DOHH2 (cell line): ENCODE measurements at regions not wholly inside any gene's neighbourhood (a gene's known extent, or its start where the extent isn't known, plus 50 kb on each side); places are given as distances from the start of the nearest gene placed in this dataset.

ENCODE experiments used
- H3F3A ChIP-seq: fragments of 200-600 bp; sonication (generic), shearing (Covaris generic); 2 replicates; pipeline ENCODE4 v1.6.0; 2016; ENCODE audit warnings: antibody characterized with exemption, mild to moderate bottlenecking; ENCODE audit not compliant: control insufficient read depth, insufficient read depth
- H3K27ac ChIP-seq: fragments of 200-600 bp; sonication (generic); 2 replicates; pipeline ENCODE4 v1.5.1; 2014; ENCODE audit warnings: low read depth, mild to moderate bottlenecking, low read length, moderate library complexity
- H3K27me3 ChIP-seq: fragments of 200-600 bp; sonication (generic); 2 replicates; pipeline ENCODE4 v1.6.1; 2014; ENCODE audit warnings: mild to moderate bottlenecking, low read length, mixed read lengths; ENCODE audit not compliant: control insufficient read depth
- H3K36me3 ChIP-seq: fragments of 200-600 bp; sonication (generic); 2 replicates; pipeline ENCODE4 v1.6.1; 2014; ENCODE audit warnings: mild to moderate bottlenecking, low read length, moderate library complexity, mixed read lengths; ENCODE audit not compliant: control insufficient read depth
- H3K4me1 ChIP-seq: fragments of 200-600 bp; sonication (generic); 2 replicates; pipeline ENCODE4 v1.6.1; 2014; ENCODE audit warnings: mild to moderate bottlenecking, low read length, mixed read lengths; ENCODE audit not compliant: control insufficient read depth
- H3K4me2 ChIP-seq: fragments of 200-600 bp; sonication (generic); 2 replicates; pipeline ENCODE4 v1.6.0; 2014; ENCODE audit warnings: mild to moderate bottlenecking, low read length, moderate library complexity
- H3K4me3 ChIP-seq: fragments of 200-600 bp; sonication (generic); 2 replicates; pipeline ENCODE4 v1.5.1; 2014; ENCODE audit warnings: mild to moderate bottlenecking, low read length, mixed read lengths
- H3K79me2 ChIP-seq: fragments of 200-600 bp; sonication (generic); 2 replicates; pipeline ENCODE4 v1.6.1; 2014; ENCODE audit warnings: mild to moderate bottlenecking, low read length, mixed read lengths; ENCODE audit not compliant: control insufficient read depth
- H3K9me2 ChIP-seq: fragments of 200-600 bp; sonication (generic); replicated peaks from 2 replicates; pipeline ENCODE4 v1.6.1; 2014; ENCODE audit warnings: mild to moderate bottlenecking, low read length, mixed read lengths; ENCODE audit not compliant: control insufficient read depth
- H3K9me3 ChIP-seq: fragments of 200-600 bp; sonication (generic); 2 replicates; pipeline ENCODE4 v1.6.1; 2014; ENCODE audit warnings: antibody characterized with exemption, low read length, mixed read lengths; ENCODE audit not compliant: control insufficient read depth, insufficient read depth
- H4K20me1 ChIP-seq: fragments of 200-600 bp; sonication (generic); 2 replicates; pipeline ENCODE4 v1.6.0; 2014; ENCODE audit warnings: low read depth, mild to moderate bottlenecking, antibody characterized with exemption, low read length, moderate library complexity; ENCODE audit not compliant: control insufficient read depth, insufficient read depth
- EZH2phosphoT487 ChIP-seq: fragments of 200-600 bp; sonication (generic); IDR thresholded peaks from 2 replicates; pipeline ENCODE4 v1.6.1; 2017; ENCODE audit warnings: borderline replicate concordance, mild to moderate bottlenecking, antibody characterized with exemption, low read length, moderate library complexity, mixed read lengths
- TF ChIP-seq, protein P1 (sequence below): fragments of 200-600 bp; sonication (generic); IDR thresholded peaks from one replicate; pipeline ENCODE4 v1.5.1; 2014; ENCODE audit warnings: antibody characterized with exemption, mild to moderate bottlenecking, low read depth, low read length; ENCODE audit not compliant: poor library complexity, severe bottlenecking

DNA sequence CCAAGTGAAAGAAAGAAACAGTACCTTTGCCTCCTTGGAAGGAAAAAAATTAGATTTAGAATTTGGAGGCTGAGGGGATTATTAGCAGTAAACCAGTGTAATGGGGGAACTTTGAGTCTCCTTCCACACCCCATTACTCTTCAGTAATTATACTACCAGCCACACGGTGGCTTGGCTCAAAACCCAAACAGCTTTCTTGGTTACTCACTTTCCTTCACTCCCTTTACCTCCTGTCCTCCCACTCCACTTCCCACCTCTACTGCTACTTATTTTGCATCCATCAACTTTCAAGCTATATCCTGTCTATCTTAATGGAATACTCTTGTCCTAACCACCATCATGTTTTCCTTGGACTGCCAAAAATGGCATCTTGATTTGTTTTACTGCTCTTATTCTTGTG, 310.6 kb upstream of the AADAT start:
- Histone ChIP-seq H3F3A (no peaks in the 10 kb centered on the region), H3K27me3 (no peaks in the 10 kb centered on the region)

DNA sequence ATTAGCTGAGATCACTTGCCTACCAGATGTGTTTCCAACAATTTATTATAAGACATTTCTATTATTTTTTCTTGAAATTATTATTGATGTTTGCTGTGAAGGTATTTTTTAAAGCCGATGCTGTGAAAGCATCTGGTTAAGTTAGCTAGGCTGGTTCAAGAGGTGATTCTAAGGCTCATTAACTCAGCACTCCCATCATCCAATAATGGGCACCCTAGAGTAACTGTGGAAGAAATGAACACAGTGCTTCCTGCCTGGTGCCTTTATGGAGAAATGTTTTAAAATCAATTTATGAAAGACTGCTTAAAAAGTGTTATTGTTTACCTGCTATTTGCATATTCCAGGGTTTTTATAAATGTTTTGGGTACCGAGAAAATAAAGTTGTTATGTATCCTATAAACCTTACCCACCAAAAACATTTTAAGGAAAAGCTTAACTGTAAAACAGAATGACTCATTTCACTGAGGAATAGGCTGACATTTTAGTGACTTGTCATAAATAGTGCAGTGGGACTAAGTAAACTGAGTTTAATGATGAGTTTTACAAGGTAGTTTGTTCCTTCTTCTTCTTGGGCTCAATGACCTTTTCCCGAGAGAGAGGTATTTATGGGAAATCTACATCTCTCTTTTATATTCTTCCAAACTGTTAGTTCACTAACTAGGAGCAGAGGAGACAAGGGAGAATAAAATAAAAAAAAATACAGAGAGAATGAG, 310.0 kb upstream of the AADAT start:
- Histone ChIP-seq H3K79me2 (no peaks in the 10 kb centered on the region), H3K9me3 (no peaks in the 10 kb centered on the region), H3F3A (no peaks in the 10 kb centered on the region), H3K27ac (no peak overlapping the region), H3K36me3 (no peaks in the 10 kb centered on the region), H3K4me2 (no peak overlapping the region), H3K9me2 (no peaks in the 10 kb centered on the region), H3K4me1 (no peaks in the 10 kb centered on the region), H3K4me3 (no peak overlapping the region), H3K27me3 (no peaks in the 10 kb centered on the region), H4K20me1 (no peaks in the 10 kb centered on the region)
- no peak for TF ChIP-seq EZH2phosphoT487
- TF ChIP-seq, protein P1, sequence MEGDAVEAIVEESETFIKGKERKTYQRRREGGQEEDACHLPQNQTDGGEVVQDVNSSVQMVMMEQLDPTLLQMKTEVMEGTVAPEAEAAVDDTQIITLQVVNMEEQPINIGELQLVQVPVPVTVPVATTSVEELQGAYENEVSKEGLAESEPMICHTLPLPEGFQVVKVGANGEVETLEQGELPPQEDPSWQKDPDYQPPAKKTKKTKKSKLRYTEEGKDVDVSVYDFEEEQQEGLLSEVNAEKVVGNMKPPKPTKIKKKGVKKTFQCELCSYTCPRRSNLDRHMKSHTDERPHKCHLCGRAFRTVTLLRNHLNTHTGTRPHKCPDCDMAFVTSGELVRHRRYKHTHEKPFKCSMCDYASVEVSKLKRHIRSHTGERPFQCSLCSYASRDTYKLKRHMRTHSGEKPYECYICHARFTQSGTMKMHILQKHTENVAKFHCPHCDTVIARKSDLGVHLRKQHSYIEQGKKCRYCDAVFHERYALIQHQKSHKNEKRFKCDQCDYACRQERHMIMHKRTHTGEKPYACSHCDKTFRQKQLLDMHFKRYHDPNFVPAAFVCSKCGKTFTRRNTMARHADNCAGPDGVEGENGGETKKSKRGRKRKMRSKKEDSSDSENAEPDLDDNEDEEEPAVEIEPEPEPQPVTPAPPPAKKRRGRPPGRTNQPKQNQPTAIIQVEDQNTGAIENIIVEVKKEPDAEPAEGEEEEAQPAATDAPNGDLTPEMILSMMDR = no peak

More for the DNA sequence above, 310.6 kb upstream of the AADAT start:
- no peaks in the 10 kb centered on the region for H3K4me1 ChIP-seq
- H3K9me3 ChIP-seq = no peaks in the 10 kb centered on the region
- H3K36me3 ChIP-seq = no peaks in the 10 kb centered on the region
- no peaks in the 10 kb centered on the region for H3K79me2 ChIP-seq
- H4K20me1 ChIP-seq = no peaks in the 10 kb centered on the region
- no peak overlapping the region for H3K27ac ChIP-seq
- H3K4me2 ChIP-seq = no peak overlapping the region
- H3K4me3 ChIP-seq = no peak overlapping the region
- H3K9me2 ChIP-seq = no peaks in the 10 kb centered on the region
- TF ChIP-seq, protein P1 = no peak
- no peak for TF ChIP-seq EZH2phosphoT487

DNA sequence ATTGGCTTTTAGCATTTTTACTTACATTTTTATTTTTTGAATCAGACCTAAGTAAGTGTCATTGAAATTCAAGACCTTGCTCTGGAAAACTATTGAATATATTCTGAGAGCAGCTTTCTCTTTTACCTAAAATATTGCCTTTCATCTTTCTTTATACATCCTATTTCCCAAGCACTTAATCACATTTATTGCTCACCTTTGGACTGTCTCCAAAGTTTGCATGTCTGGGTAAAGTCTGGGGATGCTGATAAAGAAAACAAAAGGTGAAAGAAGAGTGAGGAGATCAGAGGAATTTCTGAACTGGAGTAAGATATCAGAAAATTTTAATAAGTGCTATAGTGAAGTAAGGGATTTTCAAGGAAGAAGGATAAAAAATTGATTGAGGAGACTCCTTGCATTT, 308.5 kb upstream of the AADAT start:
- H3K27me3 ChIP-seq = no peaks in the 10 kb centered on the region
- H3K79me2 ChIP-seq = no peaks in the 10 kb centered on the region
- no peaks in the 10 kb centered on the region for H3K36me3 ChIP-seq
- H4K20me1 ChIP-seq = no peaks in the 10 kb centered on the region
- H3K9me3 ChIP-seq = no peaks in the 10 kb centered on the region
- TF ChIP-seq, protein P1 = no peak
- no peak for TF ChIP-seq EZH2phosphoT487
- H3K4me2 ChIP-seq = no peak overlapping the region
- no peak overlapping the region for H3K4me3 ChIP-seq
- H3F3A ChIP-seq = no peaks in the 10 kb centered on the region
- H3K4me1 ChIP-seq = no peaks in the 10 kb centered on the region
- no peak overlapping the region for H3K27ac ChIP-seq
- H3K9me2 ChIP-seq = no peaks in the 10 kb centered on the region
